Body of pancreas (tissue), 4 donors: ENCODE measurements at regions not wholly inside any gene's neighbourhood (a gene's known extent, or its start where the extent isn't known, plus 50 kb on each side); places are given as distances from the start of the nearest gene placed in this dataset.

Source experiments
- ATAC-seq: fragments of 150-250 bp; one replicate; pipeline ENCODE4 v1.9.1; 2016
- DNase-seq, 4 donors: peaks; one replicate each; pipeline ENCODE4 v3.0.0-alpha.2; 2019
- H3K27ac ChIP-seq, 4 donors: fragments of 200-600 bp; sonication (generic); 1 replicate in 3 of 4; 2 replicates in 1 of 4; pipeline versions ENCODE4 v1.5.1 to v1.6.1; 2016 to 2019; ENCODE audit warnings: mild to moderate bottlenecking in 1 of 4, mixed read lengths in 1 of 4, moderate library complexity in 1 of 4
- H3K27me3 ChIP-seq, 2 donors: fragments of 200-600 bp; sonication (generic); one replicate each; pipeline ENCODE4 v1.6.0; 2016; ENCODE audit warnings: mild to moderate bottlenecking in 1 of 2
- H3K36me3 ChIP-seq, 2 donors: fragments of 200-600 bp; sonication (generic); replicated peaks in 1 of 2; 2 replicates each; pipeline ENCODE4 v1.5.1; 2016; ENCODE audit warnings: low read depth in 2 of 2; ENCODE audit not compliant: insufficient read depth in 1 of 2
- H3K4me1 ChIP-seq: fragments of 200-600 bp; sonication (generic); one replicate; pipeline ENCODE4 v1.6.0; 2016
- H3K4me3 ChIP-seq, 2 donors: fragments of 200-600 bp; sonication (generic); 1 replicate in 1 of 2; 2 replicates in 1 of 2; pipeline ENCODE4 v1.5.1; 2016 to 2019
- H3K9me3 ChIP-seq, 3 donors: fragments of 200-600 bp; sonication (generic); 1 replicate in 2 of 3; 2 replicates in 1 of 3; pipeline ENCODE4 v1.5.1; 2016
- POLR2A ChIP-seq, 3 donors: fragments of 450-650 bp; IDR thresholded peaks; one replicate each; pipeline ENCODE4 v1.6.1; 2016; ENCODE audit warnings: antibody characterized with exemption in 3 of 3, mild to moderate bottlenecking in 2 of 3
- WGBS, 2 donors: methylation state at CpG; one replicate each; pipeline ENCODE4 v1.1.5; 2017; 5-methylcytosine and 5-hydroxymethylcytosine counted together
- intact Hi-C: fragments of 100-400 bp; cut with DNase I; formaldehyde crosslinking; loops from one replicate; pipeline ENCODE4 v1.15.1; 2023
- TF ChIP-seq, protein P1 (sequence below), 7 experiments: fragments of 450-650 bp in 4 of 7; fragments of 200-600 bp in 3 of 7; sonication (generic) in 3 of 7; IDR thresholded peaks; one replicate each; pipeline ENCODE4 v1.5.1; 2016 to 2019; ENCODE audit warnings: antibody characterized with exemption in 7 of 7

DNA sequence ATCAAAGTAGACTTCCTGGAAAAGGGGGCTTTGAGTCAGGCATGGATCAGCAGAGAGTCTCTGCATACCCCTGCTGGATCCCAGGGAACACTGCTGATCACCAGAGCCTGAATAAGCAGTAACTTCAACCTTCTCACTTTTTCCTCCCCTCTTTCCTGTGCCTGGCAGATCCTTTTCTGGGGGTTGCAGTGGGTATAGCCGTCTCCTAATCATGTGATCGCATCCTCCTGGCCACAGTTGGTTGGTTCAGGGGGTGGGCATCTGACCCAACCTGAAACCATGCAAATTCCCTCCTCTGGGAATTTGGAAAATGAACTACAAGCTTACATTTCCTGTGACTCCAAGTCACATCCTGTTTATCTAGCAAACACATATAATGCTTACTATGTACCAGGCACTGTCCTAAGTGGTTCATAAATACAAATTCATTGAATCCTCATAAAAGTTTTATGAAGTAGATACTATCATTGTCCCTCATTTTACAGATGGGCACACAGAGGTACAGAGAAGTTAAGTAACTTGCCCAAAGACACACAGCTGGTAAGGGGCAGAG, 120.3 kb downstream of the AXIN2 start:
- DNase-seq = no peak
- intact Hi-C loops = no loop called here
- Histone ChIP-seq H3K27ac (no peak overlapping the region), H3K4me3 (no peak overlapping the region), H3K36me3 (no peaks in the 10 kb centered on the region), H3K27me3 (no peaks in the 10 kb centered on the region), H3K4me1 (no peaks in the 10 kb centered on the region), H3K9me3 (no peaks in the 10 kb centered on the region)
- no peak for ATAC-seq
- WGBS, 2 donors = 63 to 75% methylated on average over 2 of the region's 2 CpGs
- TF ChIP-seq, protein P1, sequence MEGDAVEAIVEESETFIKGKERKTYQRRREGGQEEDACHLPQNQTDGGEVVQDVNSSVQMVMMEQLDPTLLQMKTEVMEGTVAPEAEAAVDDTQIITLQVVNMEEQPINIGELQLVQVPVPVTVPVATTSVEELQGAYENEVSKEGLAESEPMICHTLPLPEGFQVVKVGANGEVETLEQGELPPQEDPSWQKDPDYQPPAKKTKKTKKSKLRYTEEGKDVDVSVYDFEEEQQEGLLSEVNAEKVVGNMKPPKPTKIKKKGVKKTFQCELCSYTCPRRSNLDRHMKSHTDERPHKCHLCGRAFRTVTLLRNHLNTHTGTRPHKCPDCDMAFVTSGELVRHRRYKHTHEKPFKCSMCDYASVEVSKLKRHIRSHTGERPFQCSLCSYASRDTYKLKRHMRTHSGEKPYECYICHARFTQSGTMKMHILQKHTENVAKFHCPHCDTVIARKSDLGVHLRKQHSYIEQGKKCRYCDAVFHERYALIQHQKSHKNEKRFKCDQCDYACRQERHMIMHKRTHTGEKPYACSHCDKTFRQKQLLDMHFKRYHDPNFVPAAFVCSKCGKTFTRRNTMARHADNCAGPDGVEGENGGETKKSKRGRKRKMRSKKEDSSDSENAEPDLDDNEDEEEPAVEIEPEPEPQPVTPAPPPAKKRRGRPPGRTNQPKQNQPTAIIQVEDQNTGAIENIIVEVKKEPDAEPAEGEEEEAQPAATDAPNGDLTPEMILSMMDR (IDR thresholded peaks at IDR 0.05) = no peak
- TF ChIP-seq POLR2A (IDR thresholded peaks at IDR 0.05) = no peak

DNA sequence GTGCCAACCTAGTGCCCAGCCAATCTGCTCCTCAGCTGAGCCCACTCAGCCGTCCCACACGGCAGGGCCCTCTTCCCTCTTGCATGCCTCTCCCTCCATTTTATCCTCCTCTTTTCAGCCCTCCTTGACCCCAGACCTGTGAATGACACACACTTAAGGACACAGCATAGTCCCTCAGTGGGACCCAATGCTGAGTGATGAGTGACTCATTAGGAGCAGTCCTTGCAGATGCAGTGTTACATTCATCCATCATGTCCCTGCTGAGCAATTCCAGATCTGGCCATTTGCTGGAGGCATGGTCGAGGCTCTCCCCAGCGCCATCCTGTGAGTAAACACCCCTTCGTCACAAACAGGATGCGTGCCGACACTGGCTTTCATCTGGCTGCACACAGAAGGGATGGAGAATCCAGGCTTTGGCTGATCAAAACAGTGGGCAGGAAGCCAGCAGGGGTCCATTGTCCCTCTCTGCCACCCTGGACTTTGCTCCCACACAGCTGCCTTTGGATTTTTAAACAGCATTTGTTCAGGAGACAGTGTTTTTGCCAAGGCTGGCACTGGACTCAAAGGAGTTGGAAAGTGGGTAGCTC, 122.6 kb downstream of the AXIN2 start:
- no peaks in the 10 kb centered on the region for H3K4me1 ChIP-seq
- DNase-seq (peak in 1 of 4 donors; percentile 5), ATAC-seq (no peak)
- no peak overlapping the region for H3K4me3 ChIP-seq
- H3K27ac ChIP-seq = no peak overlapping the region
- no peaks in the 10 kb centered on the region for H3K9me3 ChIP-seq
- TF ChIP-seq, protein P1 (IDR thresholded peaks at IDR 0.05) = no peak
- no peak for TF ChIP-seq POLR2A (IDR thresholded peaks at IDR 0.05)
- no peaks in the 10 kb centered on the region for H3K27me3 ChIP-seq
- WGBS, 2 donors = 32 to 55% methylated on average over 6 to 7 of the region's 7 CpGs
- H3K36me3 ChIP-seq = no peaks in the 10 kb centered on the region
- intact Hi-C loops = no loop called here

DNA sequence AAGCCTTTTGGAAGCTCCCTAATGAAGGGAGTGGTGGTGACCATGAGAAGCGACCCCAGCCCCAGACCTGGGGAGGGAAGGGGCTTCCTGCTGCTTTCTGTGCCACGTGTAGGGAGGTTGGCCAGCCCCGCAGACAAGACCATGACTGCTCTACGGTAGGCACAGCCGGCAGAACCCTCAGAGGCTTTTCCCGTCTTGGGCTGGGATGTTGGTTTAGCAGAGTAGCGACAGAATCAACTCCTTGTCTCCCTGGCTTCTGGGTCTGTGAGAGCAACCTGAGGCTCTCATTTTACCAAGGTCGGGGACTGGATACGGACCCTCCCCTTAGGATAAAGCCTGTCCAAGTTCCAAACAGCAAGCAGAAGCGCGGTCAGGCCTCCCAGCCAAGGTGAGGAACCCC, 123.3 kb downstream of the AXIN2 start:
- TF ChIP-seq, protein P1 (IDR thresholded peaks at IDR 0.05) = no peak
- TF ChIP-seq POLR2A (IDR thresholded peaks at IDR 0.05) = no peak

DNA sequence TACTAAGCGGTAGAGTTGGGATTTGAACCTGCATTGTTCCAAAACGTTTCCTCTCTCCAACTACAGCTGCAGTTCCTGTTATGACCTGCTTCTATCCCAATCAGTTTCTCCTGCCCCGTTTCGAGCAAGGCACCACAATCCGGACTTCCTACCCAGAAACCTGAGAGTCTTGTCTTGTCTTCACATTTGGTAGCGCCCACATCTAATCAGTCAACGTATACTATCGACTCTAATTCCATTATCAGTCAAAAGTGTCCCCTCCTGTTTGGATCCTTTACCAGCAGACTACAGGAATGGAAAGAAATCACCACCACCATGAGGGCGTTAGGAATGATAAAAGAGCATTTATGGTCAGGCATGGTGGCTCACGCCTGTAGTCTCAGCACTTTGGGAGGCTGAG, 124.6 kb downstream of the AXIN2 start:
- ATAC-seq (no peak), DNase-seq (no peak)
- Histone ChIP-seq H3K4me3 (no peak overlapping the region), H3K9me3 (no peaks in the 10 kb centered on the region), H3K4me1 (no peaks in the 10 kb centered on the region), H3K36me3 (no peaks in the 10 kb centered on the region), H3K27ac (no peak overlapping the region), H3K27me3 (no peaks in the 10 kb centered on the region)
- 70 to 73% methylated on average over 10 of the region's 10 CpGs for WGBS, 2 donors
- intact Hi-C loops = no loop called here
- TF ChIP-seq, protein P1 (IDR thresholded peaks at IDR 0.05) = no peak
- no peak for TF ChIP-seq POLR2A (IDR thresholded peaks at IDR 0.05)

More for the DNA sequence above, 123.3 kb downstream of the AXIN2 start:
- WGBS, 2 donors = 42 to 67% methylated on average over 6 to 10 of the region's 11 CpGs
- Histone ChIP-seq H3K36me3 (no peaks in the 10 kb centered on the region), H3K4me3 (no peak overlapping the region), H3K27me3 (no peaks in the 10 kb centered on the region), H3K9me3 (no peaks in the 10 kb centered on the region), H3K4me1 (no peaks in the 10 kb centered on the region), H3K27ac (no peak overlapping the region)
- intact Hi-C loops = no loop called here
- ATAC-seq (no peak), DNase-seq (no peak)

DNA sequence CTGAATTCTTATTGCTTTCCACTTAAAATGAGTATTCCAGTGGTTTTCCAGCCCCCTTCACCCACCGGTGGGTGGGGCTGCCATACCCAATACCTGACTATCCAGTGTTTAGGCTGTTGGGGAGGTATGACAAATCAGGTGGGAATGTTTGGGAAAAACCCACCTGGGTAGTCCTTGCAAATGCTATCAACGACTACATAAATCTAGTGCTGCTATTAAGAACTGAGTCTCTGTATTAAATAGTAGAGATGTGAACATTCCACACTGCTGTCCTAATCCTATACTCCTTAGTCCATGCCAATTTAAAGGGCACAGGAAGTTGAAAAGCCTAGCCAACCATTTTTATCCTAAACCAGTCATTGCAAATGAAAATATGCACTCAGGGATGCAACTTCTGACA, 126.6 kb downstream of the AXIN2 start:
- no peak overlapping the region for H3K4me3 ChIP-seq
- no peaks in the 10 kb centered on the region for H3K4me1 ChIP-seq
- H3K27ac ChIP-seq = no peak overlapping the region
- intact Hi-C loops = no loop called here
- H3K9me3 ChIP-seq = no peaks in the 10 kb centered on the region
- WGBS, 2 donors = 60 to 76% methylated on average over 2 of the region's 2 CpGs
- ATAC-seq = no peak
- H3K27me3 ChIP-seq = no peaks in the 10 kb centered on the region
- TF ChIP-seq, protein P1 (IDR thresholded peaks at IDR 0.05) = no peak
- no peak for TF ChIP-seq POLR2A (IDR thresholded peaks at IDR 0.05)
- no peak for DNase-seq
- no peaks in the 10 kb centered on the region for H3K36me3 ChIP-seq
